IPS DF 6.9 (cell line): ENCODE measurements at regions not wholly inside any gene's neighbourhood (a gene's known extent, or its start where the extent isn't known, plus 50 kb on each side); places are given as distances from the start of the nearest gene placed in this dataset.

Experiments used
- DNase-seq: peaks from one replicate; pipeline ENCODE4 v3.0.0-alpha.2; 2013; ENCODE audit warnings: low read depth, low spot score
- H3K27ac ChIP-seq: one replicate; pipeline ENCODE4 v1.5.1; 2013; ENCODE audit warnings: low read length, control low read depth
- H3K27me3 ChIP-seq: 2 replicates; pipeline ENCODE4 v1.6.1; 2013; ENCODE audit warnings: mild to moderate bottlenecking, low read length; ENCODE audit not compliant: control insufficient read depth, insufficient read depth
- H3K36me3 ChIP-seq: 2 replicates; pipeline ENCODE4 v1.6.1; 2013; ENCODE audit warnings: low read length; ENCODE audit not compliant: control insufficient read depth, insufficient read depth
- H3K4me1 ChIP-seq: 2 replicates; pipeline ENCODE4 v1.6.1; 2013; ENCODE audit warnings: low read length; ENCODE audit not compliant: control insufficient read depth, insufficient read depth
- H3K4me3 ChIP-seq: 2 replicates; pipeline ENCODE4 v1.5.1; 2013; ENCODE audit warnings: mild to moderate bottlenecking, low read length
- H3K9me3 ChIP-seq: 2 replicates; pipeline ENCODE4 v1.6.1; 2013; ENCODE audit warnings: low read length, inconsistent platforms; ENCODE audit not compliant: control insufficient read depth, insufficient read depth
- WGBS: extraction: QIAGEN DNeasy Blood & Tissue Kit; methylation state at CpG from one replicate; pipeline ENCODE4 v1.1.7; 2013; ENCODE audit warnings: mixed read lengths, missing lambda C conversion rate; ENCODE audit not compliant: insufficient read length, insufficient coverage; 5-methylcytosine and 5-hydroxymethylcytosine counted together

GRCh38 chr9:80554301-80554700 lies 982.5 kb downstream of the TLE4 start:
- DNase-seq = no peak
- no peak overlapping the region for H3K4me3 ChIP-seq
- H3K36me3 ChIP-seq = no peaks in the 10 kb centered on the region
- H3K27ac ChIP-seq = no peak overlapping the region
- no peaks in the 10 kb centered on the region for H3K9me3 ChIP-seq
- WGBS = no CpG with 5 or more reads among the region's 3 CpGs
- no peaks in the 10 kb centered on the region for H3K4me1 ChIP-seq
- no peaks in the 10 kb centered on the region for H3K27me3 ChIP-seq

DNA sequence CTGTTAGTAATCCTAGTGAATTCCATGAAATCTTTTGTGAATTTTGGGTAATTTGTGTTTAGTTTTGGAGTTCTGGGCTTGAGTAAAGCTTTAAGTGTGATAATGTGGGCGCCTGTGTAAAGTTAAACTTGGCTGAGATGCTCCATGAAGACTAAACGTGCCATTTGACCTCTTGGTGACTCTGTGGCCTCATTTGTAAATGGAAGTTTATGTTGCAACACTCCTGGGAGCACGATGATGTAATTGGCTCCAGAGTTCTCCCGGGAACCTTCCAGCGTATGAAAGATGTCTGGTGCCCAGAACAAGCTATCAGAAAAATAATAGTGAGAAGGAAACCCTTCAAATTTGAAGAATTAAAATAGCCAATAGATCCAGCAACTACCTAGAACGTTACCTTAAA lies 981.2 kb downstream of the TLE4 start:
- Histone ChIP-seq H3K36me3 (no peaks in the 10 kb centered on the region), H3K4me1 (no peaks in the 10 kb centered on the region), H3K4me3 (no peak overlapping the region), H3K27me3 (no peaks in the 10 kb centered on the region), H3K9me3 (no peaks in the 10 kb centered on the region), H3K27ac (no peak overlapping the region)
- WGBS = 100% methylated on average over 1 of the region's 6 CpGs
- DNase-seq = no peak

DNA sequence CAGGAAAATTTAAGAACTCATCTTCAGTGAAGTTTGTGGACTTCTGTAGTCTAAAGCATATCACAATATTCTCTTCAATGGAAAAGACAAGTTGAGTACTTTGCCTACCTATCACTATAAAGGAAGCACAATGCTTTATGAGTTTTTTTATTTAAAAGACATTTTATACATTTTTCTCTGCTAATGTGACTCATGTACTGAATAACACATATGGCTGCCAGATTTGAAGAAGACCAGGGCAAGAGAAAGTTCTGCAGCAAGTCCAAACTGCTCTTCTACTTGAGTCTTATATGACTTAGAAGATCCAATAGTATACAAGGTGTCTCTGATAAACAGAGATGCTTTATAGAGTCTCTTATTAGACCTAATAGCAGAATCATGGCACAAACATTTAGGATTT lies 978.4 kb downstream of the TLE4 start:
- Histone ChIP-seq H3K36me3 (no peaks in the 10 kb centered on the region), H3K9me3 (no peaks in the 10 kb centered on the region), H3K4me1 (no peaks in the 10 kb centered on the region), H3K27ac (no peak overlapping the region), H3K27me3 (no peaks in the 10 kb centered on the region), H3K4me3 (no peak overlapping the region)
- no peak for DNase-seq

DNA sequence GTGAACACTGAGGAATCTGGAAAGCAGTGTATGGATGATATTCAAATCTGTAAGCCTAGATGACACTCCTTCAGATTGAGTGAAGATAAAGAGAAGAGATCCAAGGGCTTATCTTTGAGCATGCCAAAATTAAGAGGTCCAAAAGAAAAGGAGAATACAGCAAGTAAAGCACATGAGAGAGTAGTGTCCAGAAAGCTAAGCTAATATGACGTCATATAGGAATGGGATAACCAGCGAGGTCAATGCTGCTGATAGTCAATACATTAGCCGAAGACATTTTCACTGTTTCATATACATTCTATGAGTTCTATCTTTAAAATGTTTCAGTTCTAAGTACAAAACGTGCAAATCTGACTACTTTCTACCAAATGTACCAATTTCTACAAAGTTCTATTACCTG lies 975.8 kb downstream of the TLE4 start:
- Histone ChIP-seq H3K9me3 (no peaks in the 10 kb centered on the region), H3K36me3 (no peaks in the 10 kb centered on the region)
- no CpG with 5 or more reads among the region's 4 CpGs for WGBS

GRCh38 chr9:80540387-80540786 lies 968.6 kb downstream of the TLE4 start:
- Histone ChIP-seq H3K27me3 (no peaks in the 10 kb centered on the region), H3K36me3 (no peaks in the 10 kb centered on the region), H3K27ac (no peak overlapping the region), H3K4me1 (no peaks in the 10 kb centered on the region), H3K4me3 (no peak overlapping the region), H3K9me3 (no peaks in the 10 kb centered on the region)
- DNase-seq = no peak
- WGBS = no CpG with 5 or more reads among the region's 4 CpGs

More for the DNA sequence above, 975.8 kb downstream of the TLE4 start:
- Histone ChIP-seq H3K27me3 (no peaks in the 10 kb centered on the region), H3K27ac (no peak overlapping the region), H3K4me3 (no peak overlapping the region), H3K4me1 (no peaks in the 10 kb centered on the region)
- no peak for DNase-seq

DNA sequence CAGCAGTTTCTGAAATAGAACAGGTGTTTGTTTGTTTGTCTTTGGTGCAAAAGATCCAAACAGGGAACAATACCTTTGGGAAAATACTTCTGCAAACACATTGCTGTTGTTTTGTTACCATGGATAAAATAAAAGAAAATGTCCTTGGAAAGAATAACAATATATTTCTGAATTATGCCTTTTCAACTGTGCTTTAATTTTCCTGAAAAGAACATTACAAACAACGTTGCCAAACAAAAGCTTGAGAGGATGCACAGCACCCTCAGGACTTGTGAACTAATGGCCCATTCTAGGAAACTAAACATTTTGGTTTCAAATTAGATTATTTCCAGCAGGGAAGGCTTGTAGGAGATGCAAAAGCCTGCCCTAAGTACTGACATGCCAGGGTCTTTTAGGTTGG lies 967.2 kb downstream of the TLE4 start:
- Histone ChIP-seq H3K27ac (no peak overlapping the region), H3K27me3 (no peaks in the 10 kb centered on the region)
- no CpG with 5 or more reads among the region's 1 CpG for WGBS

DNA sequence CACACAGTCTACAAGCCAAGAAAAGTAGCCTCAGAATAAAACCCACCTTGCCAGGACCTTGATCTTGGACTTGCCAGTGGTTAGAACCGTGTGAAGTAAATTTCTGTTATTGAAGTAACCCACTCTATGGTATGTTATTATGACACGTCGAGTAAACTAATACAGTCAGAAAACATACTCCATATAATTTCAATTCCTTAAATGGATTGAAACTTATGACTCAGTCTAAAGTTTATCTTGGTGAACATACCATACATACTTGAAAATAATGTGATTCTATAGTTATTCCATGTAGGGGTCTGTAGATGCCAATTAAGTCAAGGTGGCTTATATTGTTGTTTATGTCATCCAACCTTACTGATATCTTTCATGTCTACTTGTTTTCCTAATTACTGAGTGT lies 950.7 kb downstream of the TLE4 start:
- no CpG with 5 or more reads among the region's 3 CpGs for WGBS
- Histone ChIP-seq H3K27ac (no peak overlapping the region), H3K4me1 (no peaks in the 10 kb centered on the region), H3K27me3 (no peaks in the 10 kb centered on the region), H3K4me3 (no peak overlapping the region), H3K36me3 (no peaks in the 10 kb centered on the region), H3K9me3 (no peaks in the 10 kb centered on the region)
- no peak for DNase-seq

More for the DNA sequence above, 967.2 kb downstream of the TLE4 start:
- Histone ChIP-seq H3K9me3 (no peaks in the 10 kb centered on the region), H3K4me1 (no peaks in the 10 kb centered on the region), H3K36me3 (no peaks in the 10 kb centered on the region), H3K4me3 (no peak overlapping the region)
- no peak for DNase-seq

DNA sequence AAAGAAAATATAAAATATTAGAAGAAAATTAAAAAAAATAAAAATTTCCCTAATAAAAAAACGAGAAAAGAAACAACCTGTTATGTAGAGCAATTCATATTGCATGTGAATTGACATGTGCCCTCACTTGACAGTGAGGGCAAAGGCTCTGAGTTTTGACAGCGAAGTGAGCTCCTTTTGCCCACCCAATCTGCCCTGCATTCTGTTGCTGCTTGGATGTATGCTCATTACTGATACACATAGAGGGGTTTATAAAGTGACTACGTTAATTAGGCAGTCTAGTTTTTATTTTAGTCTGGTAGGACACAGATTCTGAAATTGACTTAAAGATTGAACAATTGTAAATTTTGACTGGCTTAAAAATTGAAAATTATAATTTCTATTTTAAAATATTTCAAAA lies 949.4 kb downstream of the TLE4 start:
- DNase-seq = no peak
- H3K27ac ChIP-seq = no peak overlapping the region
- no peaks in the 10 kb centered on the region for H3K9me3 ChIP-seq
- H3K36me3 ChIP-seq = no peaks in the 10 kb centered on the region
- no peaks in the 10 kb centered on the region for H3K4me1 ChIP-seq
- no peak overlapping the region for H3K4me3 ChIP-seq
- WGBS = no CpG with 5 or more reads among the region's 3 CpGs
- no peaks in the 10 kb centered on the region for H3K27me3 ChIP-seq

DNA sequence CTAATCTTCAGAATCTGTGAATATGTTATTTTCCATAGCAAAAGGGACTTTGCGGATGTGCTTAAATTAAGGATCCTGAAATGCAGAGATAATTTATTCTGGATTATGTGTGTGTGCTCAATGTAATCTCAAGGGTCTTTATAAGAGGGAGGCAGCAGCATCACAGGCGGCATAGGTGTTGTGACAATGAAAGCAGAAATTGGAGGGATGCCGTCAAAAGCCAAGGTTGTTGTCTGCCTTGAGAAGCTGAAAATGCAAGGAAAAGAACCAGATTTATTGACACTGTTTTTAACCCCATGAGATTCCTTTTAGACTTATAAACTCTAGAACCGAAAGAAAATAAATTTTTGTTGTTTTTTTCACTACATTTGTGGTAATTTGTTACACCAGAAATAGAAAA lies 948.5 kb downstream of the TLE4 start:
- WGBS = no CpG with 5 or more reads among the region's 4 CpGs
- no peaks in the 10 kb centered on the region for H3K36me3 ChIP-seq
- H3K4me3 ChIP-seq = no peak overlapping the region
- no peaks in the 10 kb centered on the region for H3K27me3 ChIP-seq
- no peaks in the 10 kb centered on the region for H3K9me3 ChIP-seq
- DNase-seq = no peak
- H3K4me1 ChIP-seq = no peaks in the 10 kb centered on the region
- no peak overlapping the region for H3K27ac ChIP-seq

- Histone ChIP-seq H3K27ac (no peak overlapping the region), H3K9me3 (no peaks in the 10 kb centered on the region), H3K4me1 (no peaks in the 10 kb centered on the region), H3K36me3 (no peaks in the 10 kb centered on the region), H3K27me3 (no peaks in the 10 kb centered on the region), H3K4me3 (no peak overlapping the region)
- no peak for DNase-seq
- no CpG with 5 or more reads among the region's 3 CpGs for WGBS
Observed at GRCh38 chr9:80518441-80518840, 946.7 kb downstream of the TLE4 start.

DNA sequence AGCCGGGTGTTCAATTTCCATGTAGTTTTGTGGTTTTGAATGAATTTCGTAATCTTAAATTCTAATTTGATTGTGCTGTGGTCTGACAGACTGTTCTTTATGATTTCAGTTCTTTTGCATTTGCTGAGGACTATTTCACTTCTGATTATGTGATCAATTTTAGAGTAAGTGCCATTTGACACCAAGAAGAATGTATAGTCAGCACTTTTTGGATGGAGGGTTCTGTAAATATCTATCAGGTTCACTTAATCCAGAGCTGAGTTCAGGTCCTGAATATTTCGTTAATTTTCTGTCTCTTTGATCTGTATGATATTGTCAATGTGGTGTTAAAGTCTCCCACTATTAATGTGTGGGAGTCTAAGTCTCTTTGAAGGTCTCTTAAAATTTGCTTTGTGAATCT lies 944.9 kb downstream of the TLE4 start:
- DNase-seq = no peak
- WGBS = no CpG with 5 or more reads among the region's 3 CpGs

More for the DNA sequence above, 944.9 kb downstream of the TLE4 start:
- H3K4me3 ChIP-seq = no peak overlapping the region
- H3K27ac ChIP-seq = no peak overlapping the region
- H3K36me3 ChIP-seq = no peaks in the 10 kb centered on the region
- H3K4me1 ChIP-seq = no peaks in the 10 kb centered on the region; the same call in 1 of the 2 replicates
- no peaks in the 10 kb centered on the region for H3K27me3 ChIP-seq
- H3K9me3 ChIP-seq = no peaks in the 10 kb centered on the region
